Retina (tissue), 1 donor: ENCODE measurements at regions not wholly inside any gene's neighbourhood (a gene's known extent, or its start where the extent isn't known, plus 50 kb on each side); places are given as distances from the start of the nearest gene placed in this dataset.

Experiments used
- DNase-seq: peaks from one replicate; pipeline ENCODE4 v3.0.0-alpha.2; 2016

- DNase-seq: no peak
Observed at GRCh38 chr1:30037251-30038118, 685.9 kb downstream of the MATN1 start.

GRCh38 chr1:30036666-30037065, 686.7 kb downstream of the MATN1 start:
- DNase-seq: no peak

GRCh38 chr1:30036229-30036547, 687.2 kb downstream of the MATN1 start:
- DNase-seq: no peak

DNA sequence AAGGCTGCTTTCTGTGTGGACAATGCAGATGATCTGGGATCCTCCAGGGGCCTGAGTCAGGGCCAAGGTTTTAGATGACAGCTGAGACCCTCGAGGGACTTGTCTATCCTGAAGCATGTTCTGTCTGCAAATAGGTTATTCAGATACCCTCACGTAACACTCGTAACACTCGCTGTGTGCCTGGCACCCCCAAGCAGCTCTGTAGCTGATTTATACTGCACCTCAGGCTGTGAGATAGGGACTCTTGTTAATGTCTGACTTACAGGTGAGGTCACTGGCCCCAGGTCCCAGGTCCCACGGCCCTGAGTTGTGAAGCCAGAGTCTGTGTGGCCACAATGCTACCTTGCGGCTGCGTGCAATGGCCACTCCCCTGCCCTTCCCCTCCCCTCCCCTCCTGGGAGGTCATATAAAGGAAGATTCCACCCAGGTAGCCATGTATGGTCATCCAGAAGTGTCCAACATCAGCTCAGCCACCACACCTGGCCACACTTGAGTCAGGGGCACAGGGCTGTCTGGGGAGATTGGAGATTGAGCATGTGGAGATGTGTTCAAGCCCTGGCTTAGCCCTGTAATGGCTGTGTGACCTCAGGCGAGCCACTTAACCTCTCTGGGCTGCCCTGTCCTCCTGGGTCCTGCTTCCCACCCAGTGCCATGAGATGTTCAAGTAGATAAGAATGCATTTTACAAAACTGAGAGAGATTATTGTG, 687.7 kb downstream of the MATN1 start:
- DNase-seq: no peak

DNA sequence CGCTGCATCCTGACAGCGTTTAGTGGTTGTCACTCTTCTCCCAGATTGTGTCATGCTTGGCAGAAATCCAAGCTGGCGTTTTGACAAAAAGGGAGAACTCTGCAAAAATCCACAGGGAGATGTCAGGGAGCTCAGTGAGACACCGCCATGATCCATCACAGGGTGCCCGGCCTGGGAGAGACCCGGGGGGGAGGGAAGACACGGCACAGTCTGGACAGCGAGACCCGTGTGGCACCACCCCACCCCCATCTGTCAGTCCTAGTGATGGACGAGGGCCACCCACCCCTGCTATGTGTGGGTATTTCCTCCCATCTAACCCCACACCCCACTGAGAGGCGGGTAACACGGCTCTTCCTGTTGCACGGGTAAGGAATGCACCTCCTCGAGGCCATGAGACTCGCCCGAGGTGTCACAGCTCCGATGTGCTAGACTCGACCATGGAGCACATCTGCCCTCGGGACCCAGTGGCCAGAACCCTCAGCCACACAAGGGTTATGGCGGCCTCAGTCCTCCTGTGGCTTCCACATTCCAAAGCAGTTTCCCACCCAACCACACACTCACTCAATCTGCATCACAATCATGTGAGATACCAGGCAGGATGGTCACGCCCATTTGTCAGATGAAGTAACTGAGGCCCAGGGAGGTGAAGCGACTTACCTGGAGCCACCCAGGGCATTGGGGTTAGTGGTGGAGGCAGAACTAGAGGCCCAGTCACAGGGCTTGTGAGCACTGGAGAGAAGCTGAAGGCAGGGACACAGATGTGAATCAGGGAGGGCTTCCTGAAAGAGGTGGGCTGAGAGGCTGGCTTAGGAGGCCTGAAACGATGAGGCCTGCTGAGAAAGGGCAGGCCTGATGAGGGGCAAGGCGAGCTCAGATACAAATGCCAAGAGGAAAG, 688.5 kb downstream of the MATN1 start:
- DNase-seq: no peak

DNA sequence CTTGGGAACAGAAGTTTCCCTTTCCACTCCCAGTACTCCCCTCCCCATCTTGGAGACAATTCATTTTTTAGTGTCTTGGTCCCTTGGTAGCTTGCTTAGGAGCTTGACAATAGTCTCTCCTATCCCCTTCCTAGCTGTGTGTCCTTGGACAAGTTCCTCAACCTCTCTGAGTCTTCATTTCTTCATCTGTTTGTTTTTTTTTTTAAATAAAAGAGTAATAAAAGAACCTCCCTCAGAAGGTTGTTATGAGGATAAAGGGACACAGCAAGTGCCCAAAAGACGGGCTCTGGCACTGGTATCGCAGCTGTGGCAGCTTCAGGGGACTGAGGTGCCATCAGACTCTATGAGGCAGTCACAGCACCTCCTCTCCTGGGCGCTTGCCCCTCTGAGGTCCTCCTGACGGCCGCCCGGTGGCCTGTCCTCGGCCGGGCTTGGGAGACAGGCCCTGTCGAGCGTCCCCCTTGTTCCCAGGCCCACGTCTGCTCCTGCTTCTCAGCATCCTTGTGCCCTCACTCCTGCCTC, 689.2 kb downstream of the MATN1 start:
- DNase-seq: no peak

GRCh38 chr1:30033256-30034104, 689.9 kb downstream of the MATN1 start:
- DNase-seq: no peak

GRCh38 chr1:30032302-30032701, 691.1 kb downstream of the MATN1 start:
- DNase-seq: no peak

DNA sequence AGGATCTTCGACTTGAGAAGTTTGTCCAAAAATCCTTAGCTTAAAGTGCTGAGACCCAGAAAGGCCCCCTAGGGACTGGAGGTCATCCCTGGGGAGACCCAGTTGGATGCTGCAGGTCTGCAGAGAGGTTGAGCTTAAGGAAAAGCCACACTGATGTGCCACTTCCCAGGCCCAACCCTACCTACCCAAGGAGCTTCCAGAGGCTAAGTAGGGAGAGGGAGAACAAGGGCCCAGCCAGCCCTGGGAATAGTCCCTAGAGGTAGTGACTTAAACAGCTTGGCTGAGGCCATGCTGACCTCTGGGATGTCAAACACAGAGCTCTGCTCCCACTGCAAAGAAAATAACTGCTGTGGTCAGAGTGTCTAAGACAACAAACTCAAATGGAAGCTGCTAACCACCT, 693.7 kb downstream of the MATN1 start:
- no peak for DNase-seq

GRCh38 chr1:30028939-30029338, 694.4 kb downstream of the MATN1 start:
- no peak for DNase-seq

- no peak for DNase-seq
Observed at GRCh38 chr1:30028283-30028682, 695.1 kb downstream of the MATN1 start.

GRCh38 chr1:30027247-30027646, 696.1 kb downstream of the MATN1 start:
- no peak for DNase-seq

DNA sequence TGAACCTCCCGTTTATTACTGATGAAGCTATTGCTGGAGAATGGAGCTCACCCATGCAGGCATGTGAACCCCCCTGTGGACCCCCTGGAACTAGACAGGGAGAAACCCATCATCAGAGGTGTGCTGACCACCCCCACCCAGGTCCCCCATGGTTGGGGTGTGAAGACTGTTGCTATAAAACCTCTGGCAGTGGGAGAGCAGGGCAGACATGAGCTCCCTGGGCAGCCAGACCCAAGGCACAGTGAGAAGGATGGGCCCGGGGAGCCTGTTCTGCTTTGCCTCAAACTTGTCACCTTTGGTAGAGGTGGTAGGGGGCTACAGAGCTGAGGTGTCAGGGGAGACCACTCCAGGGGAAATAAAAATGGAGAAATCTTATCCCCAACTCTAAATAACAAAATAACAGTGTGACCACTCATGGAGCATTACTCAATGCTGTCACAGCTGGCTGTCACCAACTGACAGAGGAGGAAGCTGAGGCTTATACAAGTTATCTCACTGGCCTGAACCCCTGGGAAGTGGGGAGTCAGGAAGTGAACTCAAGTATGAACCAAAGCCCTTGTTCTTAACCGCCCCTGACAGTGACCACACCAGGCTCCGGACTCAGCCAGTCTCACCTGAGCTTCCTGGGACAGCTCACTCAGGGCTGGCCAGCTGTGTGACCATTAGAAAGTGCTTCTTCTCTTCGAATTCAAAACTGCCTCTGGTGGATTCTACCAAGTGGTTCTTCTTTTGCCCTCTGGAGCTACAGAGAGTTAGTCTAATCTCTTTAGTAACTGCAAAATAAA, 698.8 kb downstream of the MATN1 start:
- DNase-seq: no peak

DNA sequence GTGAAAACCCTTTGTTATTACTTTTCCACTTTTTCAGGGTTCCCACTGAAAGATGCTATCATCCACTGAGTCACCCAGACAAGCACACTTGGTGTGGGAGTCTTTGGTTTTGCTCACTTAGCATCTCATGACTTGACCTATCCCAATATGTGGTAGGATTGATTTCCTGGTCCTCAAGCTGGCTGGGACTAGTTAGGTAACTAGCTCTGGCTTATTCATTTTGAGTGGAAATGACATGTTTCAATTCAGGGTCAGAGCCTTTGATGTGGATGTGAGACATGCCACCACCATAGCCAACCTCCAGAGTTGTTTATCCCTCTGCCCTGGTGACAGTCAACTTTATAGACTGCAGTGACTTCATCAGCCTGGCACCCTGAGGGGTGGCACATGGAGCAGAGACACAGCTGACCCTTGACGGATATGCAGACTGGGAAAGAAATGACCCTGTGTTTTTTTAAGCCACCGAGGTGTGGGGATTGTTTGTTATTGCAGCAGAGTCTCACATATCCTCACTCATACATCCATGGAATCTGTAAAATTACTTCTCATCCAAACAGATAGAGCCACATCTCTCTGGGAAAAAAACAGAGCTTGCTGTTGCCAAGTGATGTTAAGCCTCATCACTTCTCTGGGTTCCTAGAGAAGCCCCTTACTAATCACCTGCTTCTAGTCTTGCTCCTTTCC, 699.9 kb downstream of the MATN1 start:
- DNase-seq: no peak

DNA sequence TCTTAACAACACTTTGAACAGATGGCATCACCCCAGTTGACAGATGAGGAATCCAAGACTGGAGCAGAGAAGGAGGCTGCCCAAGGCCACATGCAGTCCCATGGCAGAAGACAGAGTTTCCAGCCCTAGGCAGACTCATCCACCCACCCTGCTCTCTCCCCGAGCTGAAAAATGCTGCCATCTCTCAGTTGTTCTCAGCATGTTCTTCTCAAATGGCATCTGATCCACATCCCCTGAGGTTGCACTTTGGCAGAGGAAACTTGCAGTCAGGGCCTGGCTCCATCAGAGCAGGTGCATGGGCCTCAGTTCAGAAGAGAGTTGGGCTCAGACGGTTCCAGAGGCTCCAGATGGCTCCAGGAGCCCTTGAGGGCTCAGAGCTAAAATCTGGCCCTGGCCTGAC, 709.4 kb downstream of the MATN1 start:
- no peak for DNase-seq

- DNase-seq: no peak
Observed at GRCh38 chr1:30012455-30013440, 710.6 kb downstream of the MATN1 start.

- DNase-seq: no peak
Observed at GRCh38 chr1:30011970-30012369, 711.4 kb downstream of the MATN1 start.

DNA sequence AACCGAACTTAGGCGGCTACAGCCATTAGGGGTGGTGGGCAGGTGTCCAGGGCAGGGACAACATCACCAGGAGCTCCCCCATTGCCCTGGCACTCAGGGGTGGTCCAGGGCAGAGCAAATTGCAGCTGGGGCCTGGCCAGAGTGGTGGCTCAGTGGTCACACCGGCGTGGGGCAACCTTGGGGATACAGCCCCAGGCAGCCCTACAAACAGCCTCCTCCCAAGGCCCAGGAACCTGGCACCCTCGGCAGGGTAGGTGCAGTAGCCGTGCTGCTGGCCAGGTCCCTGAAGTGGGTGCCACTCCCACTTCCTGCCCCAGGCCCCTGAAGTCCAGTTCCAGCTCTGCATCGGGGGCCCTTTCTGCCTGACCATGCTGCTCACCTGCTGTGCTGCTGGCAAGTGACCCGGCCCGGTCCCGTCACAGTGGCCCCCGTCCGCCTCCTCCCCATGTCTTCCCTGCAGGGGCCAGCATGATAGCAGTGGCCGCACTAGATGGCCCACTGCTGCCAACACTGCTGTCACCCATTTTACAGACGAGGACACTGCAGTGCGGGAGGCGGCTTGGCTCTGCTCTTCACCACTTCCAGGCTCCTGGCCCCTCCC, 712.8 kb downstream of the MATN1 start:
- DNase-seq: no peak

- no peak for DNase-seq
Observed at GRCh38 chr1:30009720-30010119, 713.7 kb downstream of the MATN1 start.
